GM18858 (cell line): ENCODE measurements at regions not wholly inside any gene's neighbourhood (a gene's known extent, or its start where the extent isn't known, plus 50 kb on each side); places are given as distances from the start of the nearest gene placed in this dataset.

Experiments used
- ATAC-seq: cut with Tn5 transposase; IDR thresholded peaks from one replicate; pipeline ENCODE4 v1.9.1; 2021; ENCODE audit not compliant: unreplicated experiment

- ATAC-seq: no peak
These were observed 59.8 kb downstream of the MRPS30 start for GRCh38 chr5:44868541-44868940.

- no peak for ATAC-seq
These were observed 61.2 kb downstream of the MRPS30 start for GRCh38 chr5:44869928-44870327.

- no peak for ATAC-seq
These were observed 61.7 kb downstream of the MRPS30 start for GRCh38 chr5:44870430-44870829.

- ATAC-seq: no peak
These were observed 62.7 kb downstream of the MRPS30 start for GRCh38 chr5:44871401-44871800.

- peak; percentile 100 for ATAC-seq
These were observed 67.2 kb downstream of the MRPS30 start for GRCh38 chr5:44875661-44876605.

GRCh38 chr5:44881266-44881665 lies 72.5 kb downstream of the MRPS30 start:
- ATAC-seq: no peak

GRCh38 chr5:44884036-44884435 lies 75.3 kb downstream of the MRPS30 start:
- no peak for ATAC-seq

- peak; percentile 95 for ATAC-seq
These were observed 77.2 kb downstream of the MRPS30 start for GRCh38 chr5:44885903-44886302.

GRCh38 chr5:44887722-44888121 lies 79.0 kb downstream of the MRPS30 start:
- peak; percentile 53 for ATAC-seq

- ATAC-seq: no peak
These were observed 79.7 kb downstream of the MRPS30 start for GRCh38 chr5:44888435-44888834.

- ATAC-seq: no peak
These were observed 82.4 kb downstream of the MRPS30 start for GRCh38 chr5:44891116-44891515.

- ATAC-seq: peak; percentile 49
These were observed 91.7 kb downstream of the MRPS30 start for GRCh38 chr5:44900273-44900954.

GRCh38 chr5:44907396-44907795 lies 98.6 kb downstream of the MRPS30 start:
- no peak for ATAC-seq

GRCh38 chr5:44909004-44909403 lies 100.3 kb downstream of the MRPS30 start:
- no peak for ATAC-seq

- ATAC-seq: no peak
These were observed 102.8 kb downstream of the MRPS30 start for GRCh38 chr5:44911501-44911900.

- no peak for ATAC-seq
These were observed 105.5 kb downstream of the MRPS30 start for GRCh38 chr5:44914221-44914620.

- ATAC-seq: no peak
These were observed 110.8 kb downstream of the MRPS30 start for GRCh38 chr5:44919560-44919959.

- ATAC-seq: no peak
These were observed 118.5 kb downstream of the MRPS30 start for GRCh38 chr5:44927115-44927733.

GRCh38 chr5:44932922-44933585 lies 124.3 kb downstream of the MRPS30 start:
- peak; percentile 99 for ATAC-seq

GRCh38 chr5:44933686-44934085 lies 124.9 kb downstream of the MRPS30 start:
- peak; percentile 29 for ATAC-seq

GRCh38 chr5:44935262-44935661 lies 126.5 kb downstream of the MRPS30 start:
- ATAC-seq: no peak
